Activated CD4-positive, alpha-beta T cell treated with anti-CD3 and anti-CD28 coated beads for 4 hours (primary cell): ENCODE measurements at regions not wholly inside any gene's neighbourhood (a gene's known extent, or its start where the extent isn't known, plus 50 kb on each side); places are given as distances from the start of the nearest gene placed in this dataset.
"Not testable (repeated sequence)": the region's sequence is repeated elsewhere in the genome, so short reads cannot be mapped to it uniquely, and the experiment has no call there.

ENCODE experiments used
- DNase-seq, 2 donors: peaks; one replicate each; pipeline ENCODE4 v3.0.0-alpha.2; 2020

- DNase-seq: no peak
Observed at GRCh38 chr14:38001501-38001900, 206.2 kb upstream of the SSTR1 start.

GRCh38 chr14:38003746-38004609 is 203.7 kb upstream of the SSTR1 start:
- no peak for DNase-seq

GRCh38 chr14:38004610-38004879 is 203.2 kb upstream of the SSTR1 start:
- DNase-seq: no peak

- not testable (repeated sequence) for DNase-seq
Observed at GRCh38 chr14:38011156-38011555, 196.5 kb upstream of the SSTR1 start.

DNA sequence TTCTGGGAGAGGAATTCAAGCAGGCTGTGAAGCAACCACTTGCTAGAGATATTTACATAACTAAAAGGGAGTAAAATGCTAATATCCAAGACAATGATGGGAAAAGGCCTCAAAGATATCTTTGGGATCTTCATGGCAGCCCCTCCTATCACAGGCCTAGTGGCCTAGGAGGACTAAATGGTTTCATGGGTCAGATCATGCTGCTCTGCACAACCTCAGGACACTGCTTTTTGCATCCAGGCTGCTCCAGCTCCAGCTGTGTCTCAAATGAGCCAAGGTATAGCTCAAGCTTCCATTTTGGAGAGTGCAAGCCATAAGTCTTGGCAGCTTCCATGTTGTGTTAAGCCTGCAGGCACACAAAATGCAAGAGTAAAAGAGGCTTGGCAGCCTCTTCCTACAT is 195.6 kb upstream of the SSTR1 start:
- no peak for DNase-seq

DNA sequence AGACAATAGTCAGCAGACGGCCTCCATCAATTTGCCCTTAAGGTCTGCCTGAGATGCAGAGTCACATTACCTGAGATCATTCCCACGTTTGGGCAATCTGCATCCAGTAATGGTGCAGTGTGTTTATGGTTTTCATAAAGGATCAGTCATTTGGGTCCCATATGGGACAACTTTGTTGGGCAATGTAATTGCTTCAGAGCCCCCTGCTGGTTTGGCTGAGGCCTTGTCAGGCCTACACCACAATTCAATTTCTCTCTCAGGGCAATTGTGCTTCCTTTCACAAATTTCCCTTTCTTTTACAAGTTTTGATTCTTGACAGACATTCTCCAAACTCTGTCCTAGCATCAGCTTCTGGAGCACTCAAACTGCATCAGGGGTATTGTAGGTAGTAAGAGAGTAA is 191.2 kb upstream of the SSTR1 start:
- DNase-seq: no peak

DNA sequence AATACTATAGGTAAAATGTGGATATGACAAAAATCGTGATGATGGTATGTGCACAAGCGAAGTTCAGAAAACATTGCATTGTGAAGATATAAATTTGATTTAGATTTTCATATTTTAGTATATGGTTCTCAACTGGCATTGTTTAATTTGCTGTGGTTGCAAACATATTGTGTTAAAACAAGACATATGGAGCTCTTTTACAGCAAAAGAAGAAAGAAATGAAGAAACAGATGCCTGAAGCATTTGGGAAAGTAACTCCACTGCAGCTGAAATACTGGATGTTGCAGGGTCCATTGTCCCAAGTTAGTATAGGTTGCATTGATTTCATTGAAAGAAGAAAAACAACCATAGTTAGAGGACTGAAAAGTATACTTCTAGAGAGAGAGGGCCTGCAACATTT is 185.8 kb upstream of the SSTR1 start:
- no peak for DNase-seq

- no peak for DNase-seq
Observed at GRCh38 chr14:38022775-38023174, 184.9 kb upstream of the SSTR1 start.

- DNase-seq: no peak
Observed at GRCh38 chr14:38038171-38038570, 169.5 kb upstream of the SSTR1 start.

DNA sequence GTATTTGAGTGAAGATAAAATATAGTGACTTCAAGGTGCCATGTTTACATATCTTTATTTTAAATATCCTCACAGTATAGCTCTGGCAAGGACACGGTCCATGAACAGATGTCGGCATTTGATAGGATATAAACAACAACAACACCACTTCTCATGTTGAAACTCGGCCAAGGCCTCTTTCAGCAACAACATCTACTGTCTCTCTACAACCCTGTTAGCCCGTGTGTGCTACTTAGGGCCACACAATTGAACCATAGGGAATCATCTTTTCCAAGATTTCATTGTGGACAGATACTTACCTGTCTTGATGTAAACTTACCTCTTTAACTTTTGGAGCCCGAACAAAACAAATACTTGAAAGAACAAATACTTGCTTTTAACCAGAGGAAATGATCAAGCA is 168.7 kb upstream of the SSTR1 start:
- DNase-seq: no peak

GRCh38 chr14:38039496-38039895 is 168.2 kb upstream of the SSTR1 start:
- no peak for DNase-seq

DNA sequence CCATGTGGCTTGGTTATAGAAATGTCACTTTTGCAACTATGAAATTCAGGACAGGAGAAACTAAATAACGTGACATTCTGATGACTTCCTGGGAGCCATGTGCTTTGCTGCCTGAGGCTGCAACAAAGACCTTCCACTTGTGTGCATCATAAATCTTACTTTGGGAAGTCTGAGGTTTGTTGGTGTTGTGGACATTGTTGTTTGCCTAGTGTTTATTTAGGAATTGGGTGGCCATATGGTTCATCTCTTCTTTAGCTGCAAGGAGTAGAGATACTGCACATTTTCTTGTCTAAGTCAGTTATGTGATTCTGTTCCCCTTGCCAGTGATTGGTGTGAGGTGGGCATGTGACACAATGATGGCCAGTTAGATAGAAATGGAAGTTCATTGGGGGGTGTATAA is 167.3 kb upstream of the SSTR1 start:
- no peak for DNase-seq

DNA sequence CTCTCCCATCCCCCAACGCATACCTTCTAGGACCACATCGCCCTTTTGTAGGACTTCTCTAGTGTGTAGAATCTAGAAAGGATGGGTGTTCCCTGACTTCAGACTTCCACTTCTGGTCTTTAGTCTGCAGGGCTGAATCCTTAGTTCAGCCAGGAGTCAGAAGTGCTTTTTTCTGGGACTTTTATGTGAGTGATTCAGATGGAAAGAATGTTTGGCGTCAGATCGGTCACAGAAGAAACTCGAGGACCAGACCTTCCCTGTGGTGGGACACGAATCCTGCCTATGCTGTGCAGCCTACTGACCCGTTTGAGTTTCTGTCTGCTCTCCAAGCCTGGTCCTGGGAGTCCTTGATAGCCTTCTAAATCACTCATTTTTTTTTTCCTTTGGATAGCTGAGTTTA is 165.4 kb upstream of the SSTR1 start:
- DNase-seq: no peak

GRCh38 chr14:38044710-38045109 is 163.0 kb upstream of the SSTR1 start:
- no peak for DNase-seq

DNA sequence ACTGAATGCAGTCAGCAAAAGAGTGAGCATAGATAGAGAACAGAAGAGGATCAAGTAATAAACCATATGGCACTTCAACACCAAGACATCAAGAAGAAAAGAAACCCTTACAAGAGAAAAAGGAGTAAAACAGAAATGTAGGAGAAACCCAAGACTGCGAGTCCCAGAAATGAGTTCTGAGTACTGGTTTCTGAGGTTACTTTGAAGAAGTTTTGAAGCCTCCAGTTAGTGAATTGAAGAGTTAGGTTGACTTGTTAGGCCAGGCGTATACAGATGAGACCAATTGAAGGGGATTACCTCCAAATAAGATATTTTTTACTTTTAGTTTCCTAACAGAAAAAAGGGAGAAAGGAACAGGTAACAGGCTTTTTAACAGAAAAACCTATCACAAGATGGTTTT is 162.2 kb upstream of the SSTR1 start:
- DNase-seq: no peak

DNA sequence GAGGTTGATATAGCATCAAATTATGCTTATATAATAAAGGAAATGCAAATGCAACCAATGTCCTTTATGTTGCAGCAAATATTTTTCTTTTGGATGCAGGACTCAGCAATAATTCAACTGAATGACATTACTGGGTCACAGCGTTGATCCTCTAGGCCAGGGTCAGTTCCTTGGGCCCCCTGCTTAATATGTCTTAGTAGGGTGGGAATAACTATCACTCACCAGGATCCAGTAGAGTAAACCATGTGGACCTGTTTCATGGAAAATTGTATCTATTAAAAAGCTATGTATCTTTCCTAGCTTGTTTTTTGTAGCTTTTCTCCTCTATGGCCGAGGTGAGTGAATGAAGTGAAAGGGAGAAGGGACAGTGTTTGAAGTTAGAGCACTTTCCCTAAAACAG is 161.5 kb upstream of the SSTR1 start:
- DNase-seq: no peak

GRCh38 chr14:38047195-38047902 is 160.4 kb upstream of the SSTR1 start:
- no peak for DNase-seq

- DNase-seq: no peak
Observed at GRCh38 chr14:38053666-38054065, 154.0 kb upstream of the SSTR1 start.

GRCh38 chr14:38056270-38056669 is 151.4 kb upstream of the SSTR1 start:
- DNase-seq: no peak

DNA sequence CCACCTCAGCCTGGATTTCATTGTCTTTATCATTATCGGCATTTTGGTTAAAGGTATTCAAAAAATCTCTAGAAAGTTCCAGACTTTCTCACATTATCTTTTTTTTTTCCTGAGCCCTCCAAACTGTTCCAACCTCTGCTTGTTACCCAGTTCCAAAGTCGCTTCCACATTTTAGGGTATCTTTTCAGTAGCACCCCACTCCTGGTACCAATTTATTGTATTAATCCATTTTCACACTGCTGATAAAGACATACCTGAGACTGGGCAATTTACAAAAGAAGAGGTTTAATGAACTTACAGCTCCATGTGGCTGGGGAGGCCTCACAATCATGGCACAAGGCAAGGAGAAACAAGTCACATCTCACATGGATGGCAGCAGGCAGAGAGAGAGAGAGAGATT is 145.5 kb upstream of the SSTR1 start:
- DNase-seq: not testable (repeated sequence)

DNA sequence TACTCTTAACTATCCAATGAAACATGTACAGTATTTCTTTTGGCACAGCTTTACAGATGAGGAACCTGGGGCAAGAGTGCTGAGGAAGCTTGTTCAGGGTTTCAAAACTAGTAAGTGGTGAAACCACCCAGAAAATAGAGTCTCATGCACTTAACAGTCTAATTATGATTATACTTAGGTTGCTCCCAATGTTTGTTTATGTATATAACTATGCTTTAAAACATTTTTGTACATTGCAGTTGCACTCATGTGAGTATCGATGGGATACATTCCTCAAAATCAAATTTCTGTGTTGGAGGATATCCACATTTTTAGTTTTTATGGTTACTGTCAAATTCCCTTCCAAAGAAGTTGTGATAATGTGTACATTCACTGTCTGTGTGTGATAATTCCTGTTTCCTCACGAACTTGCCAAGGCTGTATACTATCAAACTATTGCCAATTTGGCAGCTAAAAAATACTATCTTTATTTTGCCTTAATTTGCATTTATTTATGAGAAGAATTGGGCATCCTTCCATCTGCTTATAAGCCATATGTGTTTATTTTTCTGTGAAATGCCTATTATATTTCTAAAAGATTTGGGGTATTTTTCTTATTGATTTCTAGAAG is 143.9 kb upstream of the SSTR1 start:
- DNase-seq: no peak

DNA sequence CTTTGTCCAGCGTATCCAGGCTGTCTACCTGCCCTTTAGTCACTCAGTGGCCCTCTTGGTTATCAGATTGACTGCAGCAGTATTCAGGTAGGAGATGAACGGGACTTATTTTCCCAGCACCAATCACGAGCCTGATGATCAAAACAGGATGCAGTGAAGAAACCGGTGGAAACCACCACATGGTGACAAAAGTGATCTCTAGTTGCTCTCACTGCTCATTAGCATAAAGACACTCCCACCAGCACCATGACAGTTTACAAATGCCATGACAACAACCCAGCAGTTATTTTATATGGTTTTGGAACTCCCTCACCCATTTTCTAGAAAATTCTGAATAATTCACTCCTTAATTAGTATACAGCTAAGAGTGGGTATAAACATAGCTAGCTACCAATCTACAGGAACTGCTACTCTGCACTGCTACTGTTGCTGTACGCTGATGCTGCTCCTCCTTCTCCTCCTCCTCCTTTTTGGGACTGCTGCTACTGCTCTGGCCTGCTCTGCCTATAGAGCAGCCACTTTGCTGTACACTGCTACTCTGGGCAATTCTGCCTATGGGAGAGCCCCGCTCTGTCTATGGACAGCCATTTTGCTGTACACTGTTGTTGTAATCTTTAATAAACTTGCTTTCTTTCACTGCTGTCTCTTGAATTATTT is 142.5 kb upstream of the SSTR1 start:
- DNase-seq: peak; percentile 46 to 58

DNA sequence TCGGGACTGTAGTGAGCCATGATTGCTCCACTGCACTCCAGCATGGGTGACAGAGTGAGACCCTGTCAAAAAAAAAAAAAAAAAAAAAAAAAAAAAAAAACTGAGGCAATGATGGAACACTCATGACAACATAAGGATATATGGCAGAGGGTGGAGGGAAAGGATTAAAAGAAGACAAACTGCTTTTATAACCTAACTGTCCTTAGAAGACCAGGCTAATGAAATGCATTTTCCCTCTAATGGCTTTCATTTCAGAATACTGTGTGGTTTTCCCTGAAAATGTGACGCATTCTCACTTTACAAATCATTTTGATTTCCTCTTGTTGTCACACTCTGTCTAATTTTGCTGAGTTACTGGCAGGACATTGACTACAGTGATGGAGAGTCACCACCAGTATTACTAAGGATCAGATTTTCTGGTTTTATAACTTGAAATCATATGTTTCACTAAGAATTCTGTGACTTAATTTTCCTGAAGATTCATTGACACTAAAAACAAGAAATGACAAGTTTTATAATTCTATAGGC is 137.6 kb upstream of the SSTR1 start:
- DNase-seq: no peak

GRCh38 chr14:38073641-38074040 is 134.1 kb upstream of the SSTR1 start:
- no peak for DNase-seq
